LNCaP clone FGC (cell line): ENCODE measurements at regions not wholly inside any gene's neighbourhood (a gene's known extent, or its start where the extent isn't known, plus 50 kb on each side); places are given as distances from the start of the nearest gene placed in this dataset.
A peak's percentile ranks its signal among the peaks of the same experiment; 100 is the strongest.

ENCODE experiments used
- DNase-seq: peaks from one replicate; pipeline ENCODE4 v3.0.0-alpha.2; 2011; ENCODE audit warnings: low read depth
- H3K4me3 ChIP-seq: 2 replicates; pipeline ENCODE4 v1.5.1; 2011; ENCODE audit warnings: mild to moderate bottlenecking, low read depth, low read length, control low read depth
- TF ChIP-seq, protein P1 (sequence below): IDR thresholded peaks from 2 replicates; pipeline ENCODE4 v1.5.1; 2012; ENCODE audit warnings: mild to moderate bottlenecking; ENCODE audit not compliant: control insufficient read depth, insufficient read depth; ENCODE audit errors: extremely low read depth

- TF ChIP-seq, protein P1, sequence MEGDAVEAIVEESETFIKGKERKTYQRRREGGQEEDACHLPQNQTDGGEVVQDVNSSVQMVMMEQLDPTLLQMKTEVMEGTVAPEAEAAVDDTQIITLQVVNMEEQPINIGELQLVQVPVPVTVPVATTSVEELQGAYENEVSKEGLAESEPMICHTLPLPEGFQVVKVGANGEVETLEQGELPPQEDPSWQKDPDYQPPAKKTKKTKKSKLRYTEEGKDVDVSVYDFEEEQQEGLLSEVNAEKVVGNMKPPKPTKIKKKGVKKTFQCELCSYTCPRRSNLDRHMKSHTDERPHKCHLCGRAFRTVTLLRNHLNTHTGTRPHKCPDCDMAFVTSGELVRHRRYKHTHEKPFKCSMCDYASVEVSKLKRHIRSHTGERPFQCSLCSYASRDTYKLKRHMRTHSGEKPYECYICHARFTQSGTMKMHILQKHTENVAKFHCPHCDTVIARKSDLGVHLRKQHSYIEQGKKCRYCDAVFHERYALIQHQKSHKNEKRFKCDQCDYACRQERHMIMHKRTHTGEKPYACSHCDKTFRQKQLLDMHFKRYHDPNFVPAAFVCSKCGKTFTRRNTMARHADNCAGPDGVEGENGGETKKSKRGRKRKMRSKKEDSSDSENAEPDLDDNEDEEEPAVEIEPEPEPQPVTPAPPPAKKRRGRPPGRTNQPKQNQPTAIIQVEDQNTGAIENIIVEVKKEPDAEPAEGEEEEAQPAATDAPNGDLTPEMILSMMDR: no peak
- no peak for DNase-seq
- H3K4me3 ChIP-seq: no peak overlapping the region
Measured at GRCh38 chr2:44838116-44838790, 103.2 kb upstream of the SIX3 start.

DNA sequence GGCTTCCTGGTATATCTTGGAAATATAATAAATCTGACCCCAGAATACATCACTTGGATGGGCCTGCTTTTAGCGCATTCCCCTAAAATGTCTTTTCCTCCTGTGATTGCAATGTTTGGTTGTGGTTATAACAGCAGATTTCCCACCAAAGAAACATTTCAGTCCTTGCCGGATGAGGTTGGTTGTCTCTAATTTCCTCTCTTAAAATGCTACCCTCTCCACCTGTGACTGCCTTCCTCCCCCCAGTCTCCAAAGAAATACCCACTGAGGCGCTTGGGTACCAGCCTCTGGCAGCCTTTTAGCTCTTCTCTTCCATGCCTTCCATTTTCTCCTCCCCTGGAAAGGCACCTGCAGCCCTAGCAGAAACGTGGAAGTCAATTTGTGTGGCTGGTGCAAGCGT is 102.1 kb upstream of the SIX3 start:
- TF ChIP-seq, protein P1: no peak
- DNase-seq: no peak
- H3K4me3 ChIP-seq: no peak overlapping the region

GRCh38 chr2:44839771-44840502 is 101.6 kb upstream of the SIX3 start:
- DNase-seq: no peak
- no peak overlapping the region for H3K4me3 ChIP-seq
- TF ChIP-seq, protein P1: no peak

DNA sequence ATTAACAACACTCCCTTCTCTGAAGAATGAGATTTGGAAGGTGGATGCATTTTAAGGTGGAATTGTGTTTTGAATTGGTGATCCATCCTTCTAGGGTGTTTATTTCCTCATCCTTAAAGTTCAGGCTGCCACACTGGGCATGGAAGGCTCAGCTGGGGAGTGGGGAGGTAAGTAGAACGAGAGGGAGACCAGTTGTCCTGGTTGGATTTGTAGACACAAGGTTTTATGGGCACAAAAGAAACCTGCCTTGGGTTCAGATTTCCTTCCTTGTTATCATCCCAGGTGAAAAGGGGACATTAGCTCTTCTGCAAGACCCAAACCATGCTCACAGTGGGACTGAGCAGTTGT is 101.0 kb upstream of the SIX3 start:
- TF ChIP-seq, protein P1: no peak
- DNase-seq: peak; percentile 25
- H3K4me3 ChIP-seq: no peak overlapping the region

DNA sequence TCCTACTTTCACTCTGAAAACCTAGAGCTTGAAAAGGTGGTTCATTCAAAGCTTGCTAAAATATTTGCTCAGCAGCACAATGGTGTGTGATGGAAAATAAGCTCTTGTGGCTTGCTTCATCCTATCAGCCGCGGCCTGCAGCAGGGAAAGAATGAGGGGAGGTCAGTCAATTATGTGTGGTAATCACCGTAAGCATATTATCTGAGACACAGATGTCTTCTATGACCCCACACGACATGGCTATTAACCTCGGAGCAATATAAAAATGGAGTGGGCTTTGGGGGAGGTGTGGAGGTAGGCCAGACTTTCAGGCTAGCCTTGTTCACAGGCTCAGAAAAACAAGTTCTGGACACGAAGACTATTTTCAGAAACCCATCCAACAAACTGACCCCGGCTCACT is 98.4 kb upstream of the SIX3 start:
- TF ChIP-seq, protein P1: no peak
- no peak for DNase-seq

GRCh38 chr2:44843641-44844310 is 97.7 kb upstream of the SIX3 start:
- DNase-seq: no peak
- no peak overlapping the region for H3K4me3 ChIP-seq
- TF ChIP-seq, protein P1: no peak

More for the DNA sequence above, 98.4 kb upstream of the SIX3 start:
- H3K4me3 ChIP-seq: no peak overlapping the region
